HG03565 (cell line): ENCODE measurements at regions not wholly inside any gene's neighbourhood (a gene's known extent, or its start where the extent isn't known, plus 50 kb on each side); places are given as distances from the start of the nearest gene placed in this dataset.
A peak's percentile ranks its signal among the peaks of the same experiment; 100 is the strongest.
"Not testable (repeated sequence)": the region's sequence is repeated elsewhere in the genome, so short reads cannot be mapped to it uniquely, and the experiment has no call there.

Experiments
- ATAC-seq: cut with Tn5 transposase; IDR thresholded peaks from one replicate; pipeline ENCODE4 v1.9.1; 2021; ENCODE audit warnings: mild to moderate bottlenecking, moderate library complexity; ENCODE audit not compliant: unreplicated experiment

GRCh38 chr3:6326771-6327170, 534.1 kb upstream of the GRM7 start:
- no peak for ATAC-seq

- not testable (repeated sequence) for ATAC-seq
Observed at GRCh38 chr3:6340980-6341325, 520.0 kb upstream of the GRM7 start.

DNA sequence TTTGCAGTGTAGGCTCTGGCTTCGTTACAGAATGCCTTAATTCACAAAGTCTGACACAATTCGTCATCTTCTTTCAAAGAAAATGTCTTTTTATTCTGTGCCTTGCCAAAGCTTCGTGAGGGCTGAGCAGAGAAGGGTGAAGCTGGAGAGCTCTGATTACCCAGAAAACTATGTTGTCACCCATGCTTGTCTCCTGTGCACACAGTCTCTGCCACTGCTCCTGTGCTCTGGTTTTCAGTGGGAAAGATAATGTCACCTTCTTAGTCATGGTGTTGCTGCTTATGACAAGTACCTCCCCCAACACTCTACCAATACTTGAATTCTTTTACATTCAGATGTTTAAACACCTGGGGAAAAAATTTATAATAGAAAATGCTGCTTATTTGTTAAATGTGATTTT, 509.2 kb upstream of the GRM7 start:
- peak; percentile 42 for ATAC-seq

GRCh38 chr3:6354653-6355052, 506.3 kb upstream of the GRM7 start:
- ATAC-seq: no peak

DNA sequence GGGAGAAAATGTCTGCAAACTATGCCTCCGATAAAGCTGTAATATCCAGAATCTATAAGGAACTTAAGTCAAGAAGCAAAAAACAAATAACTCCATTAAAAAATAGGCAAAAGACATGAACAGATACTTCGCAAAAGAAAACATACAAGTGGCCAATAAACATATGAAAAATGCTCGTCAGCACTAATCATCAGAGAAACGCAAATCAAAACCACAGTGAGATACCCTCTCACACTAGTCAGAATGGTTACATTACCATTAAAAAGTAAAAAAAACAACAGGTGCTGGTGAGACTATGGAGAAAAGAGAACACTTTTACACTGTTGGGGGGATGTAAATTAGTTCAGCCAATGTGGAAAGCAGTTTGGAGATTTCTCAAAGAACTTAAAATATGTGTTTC, 498.5 kb upstream of the GRM7 start:
- no peak for ATAC-seq

DNA sequence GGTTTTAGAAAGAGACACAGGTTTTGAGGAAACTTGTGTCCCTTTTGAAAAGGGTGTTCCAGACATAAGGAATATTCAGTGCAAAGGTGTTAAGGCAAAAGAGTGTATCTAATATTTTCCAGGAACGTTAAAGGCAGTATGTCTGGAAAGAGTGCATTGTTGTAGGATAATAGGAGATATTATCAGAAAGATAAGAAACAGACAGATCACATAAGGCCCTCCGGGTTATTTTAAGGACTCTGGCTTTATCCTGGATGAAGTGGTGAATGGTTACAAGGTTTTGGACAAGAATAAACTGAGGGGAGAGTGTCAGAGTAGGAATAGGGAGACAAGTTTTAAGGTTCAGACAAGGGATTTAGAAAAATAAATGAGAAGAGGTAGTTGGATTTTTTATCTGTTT, 493.7 kb upstream of the GRM7 start:
- ATAC-seq: no peak

DNA sequence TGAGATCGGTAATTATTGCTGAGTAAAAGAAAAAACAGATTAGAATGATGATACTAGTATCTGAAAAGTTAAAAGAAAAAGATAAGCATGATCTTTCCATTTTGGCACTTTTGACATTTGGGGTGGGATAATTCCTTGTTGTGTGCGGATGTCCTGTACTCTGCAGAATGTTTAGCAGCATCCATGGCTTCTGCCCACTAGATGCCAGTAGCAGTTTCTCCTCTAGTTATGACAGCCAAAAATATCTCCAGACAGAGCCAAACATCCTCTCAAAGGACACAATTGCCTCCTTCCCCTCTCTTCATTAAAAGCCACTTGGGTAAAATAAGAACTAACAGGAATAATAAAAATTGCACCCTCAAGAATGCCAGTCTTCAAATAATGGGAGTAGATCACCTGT, 468.8 kb upstream of the GRM7 start:
- ATAC-seq: no peak

DNA sequence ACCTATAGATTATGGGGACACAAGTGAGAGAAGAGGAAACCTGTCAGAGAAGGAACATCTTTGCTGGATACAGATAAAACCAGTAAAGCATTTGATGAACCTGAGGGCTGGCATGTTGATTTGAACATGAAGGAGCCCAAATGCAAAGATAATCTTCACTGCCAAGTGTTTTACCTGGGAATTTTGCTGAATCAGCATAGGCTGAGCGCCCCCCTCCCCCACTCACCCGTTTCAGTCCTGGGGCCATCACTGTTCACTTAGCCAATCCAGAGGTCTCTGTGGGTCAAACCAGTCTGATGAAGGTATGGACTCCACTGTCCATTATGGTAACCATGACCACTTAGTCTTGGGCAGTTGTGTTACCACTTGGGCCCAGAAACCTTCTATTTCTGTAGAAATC, 466.0 kb upstream of the GRM7 start:
- no peak for ATAC-seq

DNA sequence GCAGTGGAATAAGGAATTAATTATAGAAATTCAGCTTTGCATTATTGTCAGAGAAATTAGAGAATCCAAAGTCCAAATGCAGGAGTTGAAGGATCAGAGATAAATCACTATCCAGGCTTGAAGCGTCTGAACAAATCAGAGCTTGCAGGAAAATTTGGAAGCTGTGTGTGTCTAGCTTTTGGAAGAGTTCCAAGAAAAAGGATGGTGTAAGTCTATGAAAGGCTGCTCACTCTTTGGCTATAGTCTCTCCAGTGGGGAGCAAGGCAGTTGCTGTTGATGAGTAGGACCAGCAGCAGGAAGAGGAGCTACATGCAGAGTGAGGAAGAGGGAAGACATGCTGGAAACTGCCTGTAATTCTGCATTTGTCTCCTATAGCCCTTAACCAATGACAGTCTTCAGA, 464.3 kb upstream of the GRM7 start:
- ATAC-seq: no peak

DNA sequence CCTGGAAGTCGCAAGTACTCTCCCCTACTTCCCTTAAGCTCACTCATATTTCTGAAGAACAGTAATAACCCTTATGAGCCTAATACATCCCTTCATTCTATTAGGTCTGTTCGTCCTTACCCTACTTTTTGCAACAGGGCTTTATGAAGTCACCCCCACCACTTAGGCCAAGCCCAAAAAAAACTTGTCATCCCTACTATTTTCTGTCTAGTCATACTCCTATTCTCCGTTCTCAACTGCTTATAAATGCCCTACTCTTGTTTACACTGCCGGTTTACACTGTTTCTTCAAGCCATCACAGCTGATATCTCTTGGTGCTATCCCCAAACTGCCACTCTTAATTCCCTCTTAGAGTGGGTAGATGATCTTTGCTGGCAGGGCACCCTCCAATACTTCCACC, 458.2 kb upstream of the GRM7 start:
- ATAC-seq: not testable (repeated sequence)

GRCh38 chr3:6406923-6407322, 454.0 kb upstream of the GRM7 start:
- not testable (repeated sequence) for ATAC-seq

DNA sequence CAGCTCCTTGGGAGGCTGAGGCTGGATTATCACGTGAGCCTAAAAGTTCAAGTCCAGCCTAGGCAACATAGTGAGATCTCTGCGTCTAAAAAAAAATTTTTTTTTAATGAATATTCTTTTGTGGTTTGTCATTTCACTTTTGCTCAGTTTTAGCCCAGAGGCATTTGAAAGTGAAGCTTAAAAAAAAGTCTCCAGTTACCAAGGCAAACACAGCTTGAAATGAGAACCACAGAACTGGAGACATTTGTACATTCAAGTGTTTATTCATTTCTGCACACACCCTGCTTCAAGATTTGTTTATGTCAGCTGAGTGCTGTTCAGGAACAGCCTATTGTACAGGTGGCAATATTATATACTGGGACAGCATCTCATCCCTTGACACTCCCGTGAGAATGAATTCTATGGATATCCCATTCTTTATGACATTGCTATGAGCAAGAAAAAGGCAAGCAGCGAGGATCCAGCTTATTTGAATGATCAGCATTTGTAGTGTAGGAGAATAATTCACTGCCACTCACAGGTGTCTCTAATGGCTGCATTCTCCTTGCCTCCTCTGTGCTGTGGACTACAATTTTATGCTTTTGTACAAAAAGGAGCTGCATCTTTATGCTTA, 444.8 kb upstream of the GRM7 start:
- ATAC-seq: no peak

GRCh38 chr3:6417174-6417573, 443.7 kb upstream of the GRM7 start:
- ATAC-seq: no peak

GRCh38 chr3:6418485-6418884, 442.4 kb upstream of the GRM7 start:
- no peak for ATAC-seq

GRCh38 chr3:6421666-6422445, 439.1 kb upstream of the GRM7 start:
- no peak for ATAC-seq

DNA sequence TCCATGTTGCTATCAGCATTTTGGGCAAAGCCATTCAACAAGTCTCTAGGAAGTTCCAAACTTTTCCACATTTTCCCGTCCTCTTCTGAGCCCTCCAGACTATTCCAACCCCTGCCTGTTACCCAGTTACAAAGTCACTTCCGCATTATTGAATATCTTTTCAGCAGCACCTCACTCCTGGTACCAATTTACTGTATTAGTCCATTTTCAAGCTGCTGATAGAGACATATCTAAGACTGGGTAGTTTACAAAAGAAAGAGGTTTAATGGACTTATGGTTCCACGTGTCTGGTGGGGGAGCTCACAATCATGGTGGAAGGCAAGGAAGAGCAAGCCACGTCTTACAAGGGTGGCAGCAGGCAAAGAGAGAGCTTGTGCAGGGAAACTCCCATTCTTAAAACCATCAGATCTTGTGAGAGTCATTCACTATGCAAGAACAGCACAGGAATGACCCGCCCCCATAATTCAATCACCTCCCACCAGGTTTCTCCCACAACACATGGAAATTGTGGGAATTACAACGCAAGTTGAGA, 435.6 kb upstream of the GRM7 start:
- ATAC-seq: no peak

DNA sequence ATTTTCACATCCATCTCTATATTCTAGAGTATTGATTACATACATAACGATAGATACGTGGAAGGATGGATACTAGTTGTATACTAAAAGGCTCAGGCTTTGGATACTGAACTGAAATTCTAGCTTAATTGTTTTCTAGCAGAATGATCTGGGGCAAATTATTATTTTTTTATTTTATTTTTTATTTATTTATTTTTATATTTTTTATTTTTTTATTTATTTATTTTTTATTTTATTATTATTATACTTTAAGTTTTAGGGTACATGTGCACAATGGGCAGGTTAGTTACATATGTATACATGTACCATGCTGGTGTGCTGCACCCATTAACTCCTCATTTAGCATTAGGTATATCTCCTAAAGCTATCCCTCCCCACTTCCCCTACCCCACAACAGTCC, 432.6 kb upstream of the GRM7 start:
- ATAC-seq: not testable (repeated sequence)

GRCh38 chr3:6435951-6436350, 425.0 kb upstream of the GRM7 start:
- no peak for ATAC-seq

- no peak for ATAC-seq
Observed at GRCh38 chr3:6437631-6438030, 423.3 kb upstream of the GRM7 start.

GRCh38 chr3:6438031-6438430, 422.9 kb upstream of the GRM7 start:
- ATAC-seq: no peak

DNA sequence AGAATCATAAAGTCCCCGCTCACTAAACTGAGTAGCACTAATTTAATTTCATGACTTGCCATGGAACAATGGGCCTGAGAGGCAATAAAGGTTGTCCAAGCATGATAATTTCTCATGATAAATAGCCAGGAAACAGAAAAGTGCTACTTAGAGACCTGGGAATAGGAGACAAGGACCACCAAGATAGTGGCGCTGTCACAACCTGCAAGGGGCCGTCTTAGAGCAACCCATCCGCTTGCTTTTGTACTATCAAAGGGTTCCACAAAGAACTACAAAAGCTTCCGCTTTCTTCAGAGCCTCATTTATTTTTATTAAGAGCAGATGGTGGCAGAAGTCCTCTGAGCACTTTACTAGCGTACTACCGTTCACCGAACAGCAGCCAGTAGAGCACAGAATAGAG, 421.7 kb upstream of the GRM7 start:
- ATAC-seq: no peak

- no peak for ATAC-seq
Observed at GRCh38 chr3:6439824-6440223, 421.1 kb upstream of the GRM7 start.
